NCI-H2196 (cell line): ENCODE measurements at regions not wholly inside any gene's neighbourhood (a gene's known extent, or its start where the extent isn't known, plus 50 kb on each side); places are given as distances from the start of the nearest gene placed in this dataset.

Experiments
- DNase-seq: peaks from one replicate; lab custom pipeline; 2025; ENCODE audit not compliant: unreplicated experiment; lab: John Stamatoyannopoulos, UW

DNA sequence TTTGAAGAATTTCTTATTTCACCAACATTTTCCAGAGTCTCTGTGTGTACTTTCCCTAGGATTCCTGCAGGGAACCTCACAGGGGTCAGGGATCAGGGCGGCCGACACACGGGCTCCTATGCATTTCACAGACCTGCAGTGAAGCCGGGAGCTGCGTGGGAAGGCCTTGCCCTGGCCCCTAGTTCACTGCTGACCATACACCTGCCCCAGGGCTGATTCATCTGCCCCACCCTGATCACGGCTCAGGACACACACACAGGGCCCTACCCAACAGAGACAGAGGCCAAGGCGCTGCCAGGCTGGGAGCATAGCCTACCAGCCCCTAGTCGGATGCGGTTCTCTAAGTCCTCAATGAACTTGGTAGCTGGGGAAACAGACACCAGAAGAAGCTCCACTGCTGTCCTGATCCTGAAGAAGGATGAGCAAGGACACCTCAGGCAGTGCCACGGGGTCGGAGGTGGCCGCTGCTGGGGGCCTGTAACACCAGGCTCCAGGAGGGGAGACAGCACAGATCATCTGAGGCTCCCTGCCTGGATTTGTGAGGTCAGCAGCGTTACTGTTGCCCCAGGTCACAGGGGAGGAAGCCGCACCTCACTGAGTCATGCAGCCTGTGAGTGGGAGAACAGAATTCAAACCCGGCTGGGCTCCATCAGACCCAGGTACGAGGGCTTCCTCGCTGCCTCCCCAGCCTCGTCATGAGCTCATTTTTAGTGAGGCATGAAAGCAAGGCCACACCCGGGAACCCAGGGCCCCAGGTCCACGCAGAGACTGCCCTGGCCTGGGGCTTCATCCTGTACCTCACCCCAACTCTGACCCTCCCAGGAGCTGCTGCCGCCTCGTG, 278.8 kb upstream of the PPP2R2D start:
- DNase-seq = no peak

DNA sequence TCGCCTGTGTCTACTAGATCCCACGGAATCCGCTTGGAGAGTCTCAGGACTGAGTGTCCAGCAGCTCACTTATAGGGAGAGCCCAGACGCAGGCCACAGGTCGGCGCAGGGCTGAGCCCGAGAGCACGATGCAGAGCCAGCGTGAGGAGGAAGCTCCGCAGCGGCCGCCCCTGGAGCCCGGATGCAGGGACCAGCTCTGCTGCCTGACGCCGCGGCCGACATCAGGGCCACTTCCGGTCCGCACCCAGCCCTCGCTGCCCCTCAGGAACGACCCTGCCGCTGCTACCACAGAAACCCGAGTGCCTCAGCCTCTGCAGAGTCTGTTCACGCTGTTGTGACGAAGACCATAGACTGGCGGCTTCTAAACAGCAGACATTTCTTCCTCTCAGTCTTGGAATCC, 275.8 kb upstream of the PPP2R2D start:
- DNase-seq = no peak

DNA sequence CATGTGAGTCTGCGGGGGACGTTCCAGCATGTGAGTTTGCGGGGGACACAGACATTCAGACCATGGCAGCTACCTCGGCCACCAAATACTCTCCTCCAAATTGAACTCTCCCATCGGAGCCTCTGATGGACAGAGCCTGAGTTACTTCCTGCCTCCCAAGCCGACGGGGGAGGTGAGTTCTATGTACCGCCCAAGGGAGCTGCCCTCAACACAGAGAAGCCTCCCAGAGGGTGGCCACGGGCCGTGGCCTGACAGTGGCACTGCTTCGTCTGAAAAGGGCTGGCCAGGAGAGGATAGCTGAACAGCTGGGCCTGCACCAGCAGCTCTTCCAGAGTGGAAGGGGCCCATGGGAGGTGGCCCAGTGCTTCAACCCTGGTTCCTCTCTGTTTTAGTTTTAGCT, 274.5 kb upstream of the PPP2R2D start:
- DNase-seq = no peak

- no peak for DNase-seq
Observed at GRCh38 chr10:131629026-131629770, 271.6 kb upstream of the PPP2R2D start.

GRCh38 chr10:131630772-131631258, 270.0 kb upstream of the PPP2R2D start:
- DNase-seq = no peak

DNA sequence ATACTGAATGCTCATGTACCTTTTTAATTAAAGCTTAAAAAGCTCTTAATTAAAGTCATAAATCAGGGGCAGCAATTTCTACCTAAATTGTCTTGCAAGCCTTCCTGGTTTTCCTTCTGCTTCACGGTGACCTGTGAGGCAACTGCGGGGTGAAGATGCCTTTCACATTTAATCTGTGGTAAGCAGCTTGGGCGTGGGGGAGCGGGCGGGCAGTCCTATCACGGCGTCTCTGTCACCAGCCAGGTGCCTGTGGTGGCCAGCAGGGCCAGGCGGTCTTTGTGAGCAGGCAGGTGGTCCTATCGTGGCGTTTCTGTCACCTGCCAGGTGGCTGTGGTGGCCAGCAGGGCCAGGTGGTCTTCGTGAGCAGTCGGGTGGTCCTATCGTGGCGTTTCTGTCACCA, 269.2 kb upstream of the PPP2R2D start:
- DNase-seq = no peak

- DNase-seq = no peak
Observed at GRCh38 chr10:131635564-131636015, 265.2 kb upstream of the PPP2R2D start.

DNA sequence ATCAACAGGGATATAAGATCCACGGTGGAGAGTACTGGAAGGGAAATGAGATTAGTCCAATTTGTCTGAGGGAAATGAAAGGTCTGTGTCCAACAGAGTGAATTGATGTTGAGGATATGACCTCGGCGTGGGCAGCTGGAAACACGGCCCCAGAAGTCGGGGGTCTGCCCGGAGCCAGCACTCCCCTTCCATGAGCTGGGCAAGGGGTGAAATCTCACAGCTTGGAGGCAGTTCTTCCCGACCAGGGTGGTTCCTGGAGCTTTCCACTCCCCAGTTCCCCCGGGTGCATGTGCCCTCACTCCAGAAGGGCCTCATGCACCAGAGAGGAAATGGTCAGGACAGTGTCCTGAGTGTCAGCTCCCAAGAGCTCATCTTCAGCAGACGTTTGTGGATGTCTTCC, 264.7 kb upstream of the PPP2R2D start:
- no peak for DNase-seq

DNA sequence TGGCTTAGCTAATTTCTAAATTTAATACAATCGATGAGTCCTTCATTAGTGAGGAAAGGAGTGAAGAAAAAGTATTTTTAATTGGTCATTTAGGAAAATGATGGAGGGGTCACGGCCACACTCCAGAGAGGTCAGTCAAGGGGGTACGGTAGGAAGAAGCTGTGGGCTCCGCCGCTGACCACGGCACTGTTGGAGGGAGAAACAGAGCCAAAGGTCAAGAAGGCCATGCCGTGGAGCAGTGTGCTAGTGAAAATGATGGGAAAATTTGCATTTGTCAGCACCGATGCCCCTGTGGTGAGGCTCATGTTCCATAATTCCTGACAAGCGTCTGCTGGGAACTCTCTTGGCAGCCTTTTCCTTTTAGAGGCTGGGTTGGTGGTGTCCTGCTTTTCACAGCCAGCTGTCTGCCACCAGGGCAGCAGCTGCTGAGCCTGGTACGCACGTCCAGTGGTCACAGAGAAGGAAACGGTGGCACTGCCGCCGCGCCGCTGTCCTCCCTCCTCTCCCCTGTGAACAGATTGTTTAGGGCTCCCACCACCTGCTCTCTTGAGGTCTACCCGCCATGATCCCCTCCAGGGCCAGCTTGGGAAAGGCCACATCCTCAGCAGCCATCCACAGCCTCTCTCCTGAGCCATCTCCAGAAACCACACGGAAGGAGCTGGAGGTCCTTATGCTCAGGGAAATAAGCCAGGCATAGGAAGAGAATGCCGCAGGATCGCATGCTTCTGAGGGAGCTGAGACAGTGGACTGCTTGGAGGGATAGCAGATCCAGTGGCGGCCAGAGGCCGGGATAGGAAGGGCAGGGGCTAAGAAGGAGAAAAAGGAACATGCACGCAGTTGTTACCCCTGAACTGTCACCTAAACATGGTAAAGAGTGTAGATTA, 263.7 kb upstream of the PPP2R2D start:
- DNase-seq = no peak

DNA sequence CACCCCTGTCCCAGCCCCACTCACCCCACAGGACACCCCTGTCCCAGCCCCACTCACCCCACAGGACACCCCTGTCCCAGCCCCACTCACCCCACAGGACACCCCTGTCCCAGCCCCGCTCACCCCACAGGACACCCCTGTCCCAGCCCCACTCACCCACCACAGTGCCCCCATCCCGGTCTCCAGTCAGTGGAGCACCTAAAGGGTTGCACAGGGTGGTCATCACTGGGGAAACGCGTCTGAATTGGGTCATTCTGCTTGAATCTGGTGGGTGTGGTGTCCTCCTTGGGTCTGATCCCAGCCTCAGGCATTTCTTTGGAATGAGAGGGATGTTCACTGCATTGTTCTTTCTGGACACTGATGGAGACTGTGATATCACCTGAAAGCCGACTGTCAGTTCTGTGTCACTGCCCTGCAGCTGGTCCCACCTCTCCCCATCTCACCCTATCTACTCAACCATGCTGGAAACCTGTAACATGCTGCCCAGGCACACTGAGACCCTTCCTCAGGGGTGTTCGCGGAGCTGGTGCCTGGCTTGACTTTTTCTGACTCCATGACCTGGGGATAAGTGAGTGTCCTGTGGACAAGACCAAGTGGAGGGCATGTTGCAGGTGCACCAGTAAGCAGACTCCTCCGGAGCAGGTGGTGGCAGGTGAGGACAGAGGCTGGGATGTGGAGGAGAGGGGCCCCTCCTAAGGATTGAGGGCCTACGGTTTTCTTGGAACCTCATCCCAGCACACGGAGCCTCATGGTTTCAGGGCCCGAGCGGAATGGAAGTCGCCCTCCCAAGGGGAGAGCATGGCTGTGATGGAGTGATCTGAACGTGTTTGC, 262.5 kb upstream of the PPP2R2D start:
- no peak for DNase-seq

DNA sequence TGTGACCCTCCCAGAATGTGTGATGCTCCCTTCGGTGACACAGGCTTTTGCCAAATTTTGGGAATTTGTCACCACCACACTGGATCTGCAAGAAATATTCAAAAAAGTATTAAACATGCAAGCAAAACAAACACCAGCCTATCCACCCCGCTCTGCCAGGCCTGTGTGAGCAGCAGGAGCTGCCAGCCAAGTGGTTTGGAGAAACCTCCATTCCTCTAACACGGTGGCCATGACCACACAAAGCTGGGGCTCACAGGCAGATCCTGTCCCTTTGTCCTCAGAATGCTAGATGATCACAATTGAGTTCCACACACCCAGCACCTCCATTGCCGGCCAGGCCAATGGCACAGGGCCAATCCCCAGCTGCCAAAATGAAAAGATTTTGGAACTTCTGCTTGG, 261.9 kb upstream of the PPP2R2D start:
- no peak for DNase-seq

- DNase-seq = no peak
Observed at GRCh38 chr10:131640045-131640644, 260.7 kb upstream of the PPP2R2D start.

DNA sequence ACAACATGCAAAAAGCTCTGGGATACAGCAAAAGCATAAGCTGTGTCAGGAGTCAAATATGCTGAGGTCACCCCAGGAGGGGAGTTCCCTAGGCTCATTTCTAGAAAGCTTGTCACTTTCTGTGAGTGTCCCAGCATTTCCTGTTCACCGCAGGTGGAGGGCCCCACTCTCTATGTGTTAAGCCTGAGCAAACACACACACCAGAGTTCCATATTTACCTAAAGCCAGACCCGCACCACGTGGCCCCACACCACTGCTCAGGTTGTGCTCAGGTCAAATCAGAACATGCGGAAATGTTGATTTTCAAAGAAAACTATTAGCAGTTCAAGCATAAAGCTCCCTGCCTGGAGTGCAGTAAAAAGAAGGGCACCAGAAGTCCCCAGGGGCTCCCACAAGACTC, 259.6 kb upstream of the PPP2R2D start:
- no peak for DNase-seq

GRCh38 chr10:131641898-131642297, 258.9 kb upstream of the PPP2R2D start:
- no peak for DNase-seq

- no peak for DNase-seq
Observed at GRCh38 chr10:131642966-131643365, 257.8 kb upstream of the PPP2R2D start.

DNA sequence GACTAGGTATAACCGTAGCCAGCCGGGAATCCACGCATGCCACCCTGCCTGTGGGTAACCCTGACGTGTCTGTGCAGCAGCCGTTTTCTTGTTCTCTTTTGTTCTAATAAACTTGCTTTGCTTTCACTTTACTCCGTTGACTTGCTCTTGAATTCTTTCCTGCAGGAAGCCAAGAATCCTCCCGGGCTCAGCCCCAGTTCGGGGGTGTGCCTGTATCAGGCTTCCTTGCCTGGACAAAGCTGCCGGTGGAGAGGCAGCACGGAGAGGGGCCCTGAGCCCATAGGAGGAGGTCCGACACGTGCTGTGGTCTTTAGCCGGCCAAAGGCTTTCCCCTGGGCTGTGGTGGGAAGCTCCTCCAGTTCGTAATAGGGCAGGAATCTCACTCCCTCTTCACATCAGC, 256.5 kb upstream of the PPP2R2D start:
- DNase-seq = no peak

GRCh38 chr10:131644864-131645658, 255.7 kb upstream of the PPP2R2D start:
- no peak for DNase-seq

- DNase-seq = no peak
Observed at GRCh38 chr10:131645756-131646155, 255.1 kb upstream of the PPP2R2D start.
